ENCODE measurements at regions not wholly inside any gene's neighbourhood (a gene's known extent, or its start where the extent isn't known, plus 50 kb on each side); places are given as distances from the start of the nearest gene placed in this dataset.

- no peaks in the 10 kb centered on the region for H3K27me3 ChIP-seq (ENCODE audit: insufficient read depth, insufficient read length)
- peaks cover 3% of the 10 kb centered on the region for H3K4me1 ChIP-seq (ENCODE audit: insufficient read depth, insufficient read length)
- DNase-seq (ENCODE audit: low read depth, low spot score) = no peak
- no peak overlapping the region for H3K4me3 ChIP-seq (ENCODE audit: insufficient read length, low read depth)
- no peak overlapping the region for H3K9ac ChIP-seq (ENCODE audit: insufficient read length, low read depth)
- no peak for TF ChIP-seq ZNF274 (IDR thresholded peaks at IDR 0.05; ENCODE audit: low read depth, low read length)
- TF ChIP-seq SUZ12 (IDR thresholded peaks at IDR 0.05; ENCODE audit: extremely low read depth, insufficient read depth, insufficient read length) = no peak
- no peak for TF ChIP-seq YY1 (IDR thresholded peaks at IDR 0.05; ENCODE audit: insufficient read depth, insufficient read length)
- no peaks in the 10 kb centered on the region for H3K36me3 ChIP-seq (ENCODE audit: insufficient read depth, insufficient read length, low read length)
- peaks cover 7% of the 10 kb centered on the region; the same call in 1 of the 2 replicates for H3K9me3 ChIP-seq (ENCODE audit: insufficient read depth, low read length)
These were observed 239.6 kb upstream of the C1orf174 start for GRCh38 chr1:4139646-4140045.

GRCh38 chr1:4140241-4140640, 240.2 kb upstream of the C1orf174 start:
- no peak overlapping the region for H3K9ac ChIP-seq (ENCODE audit: insufficient read length, low read depth)
- H3K36me3 ChIP-seq (ENCODE audit: insufficient read depth, insufficient read length, low read length) = no peaks in the 10 kb centered on the region
- peaks cover 3% of the 10 kb centered on the region for H3K4me1 ChIP-seq (ENCODE audit: insufficient read depth, insufficient read length)
- H3K9me3 ChIP-seq (ENCODE audit: insufficient read depth, low read length) = peaks cover 7% of the 10 kb centered on the region; the same call in 1 of the 2 replicates
- no peak overlapping the region for H3K4me3 ChIP-seq (ENCODE audit: insufficient read length, low read depth)
- DNase-seq (ENCODE audit: low read depth, low spot score) = no peak
- TF ChIP-seq YY1 (IDR thresholded peaks at IDR 0.05; ENCODE audit: insufficient read depth, insufficient read length) (no peak), SUZ12 (IDR thresholded peaks at IDR 0.05; ENCODE audit: extremely low read depth, insufficient read depth, insufficient read length) (no peak), ZNF274 (IDR thresholded peaks at IDR 0.05; ENCODE audit: low read depth, low read length) (no peak)
- no peaks in the 10 kb centered on the region for H3K27me3 ChIP-seq (ENCODE audit: insufficient read depth, insufficient read length)

GRCh38 chr1:4140821-4141220, 240.7 kb upstream of the C1orf174 start:
- H3K9me3 ChIP-seq (ENCODE audit: insufficient read depth, low read length) = peaks cover 7% of the 10 kb centered on the region; the same call in 1 of the 2 replicates
- no peak for DNase-seq (ENCODE audit: low read depth, low spot score)
- TF ChIP-seq SUZ12 (IDR thresholded peaks at IDR 0.05; ENCODE audit: extremely low read depth, insufficient read depth, insufficient read length) (no peak), YY1 (IDR thresholded peaks at IDR 0.05; ENCODE audit: insufficient read depth, insufficient read length) (no peak), ZNF274 (IDR thresholded peaks at IDR 0.05; ENCODE audit: low read depth, low read length) (no peak)
- H3K27me3 ChIP-seq (ENCODE audit: insufficient read depth, insufficient read length) = no peaks in the 10 kb centered on the region
- H3K9ac ChIP-seq (ENCODE audit: insufficient read length, low read depth) = no peak overlapping the region
- peaks cover 3% of the 10 kb centered on the region for H3K4me1 ChIP-seq (ENCODE audit: insufficient read depth, insufficient read length)
- no peak overlapping the region for H3K4me3 ChIP-seq (ENCODE audit: insufficient read length, low read depth)
- H3K36me3 ChIP-seq (ENCODE audit: insufficient read depth, insufficient read length, low read length) = no peaks in the 10 kb centered on the region

- Histone ChIP-seq H3K9me3 (ENCODE audit: insufficient read depth, low read length) (no peaks in the 10 kb centered on the region), H3K36me3 (ENCODE audit: insufficient read depth, insufficient read length, low read length) (no peaks in the 10 kb centered on the region), H3K27me3 (ENCODE audit: insufficient read depth, insufficient read length) (no peaks in the 10 kb centered on the region), H3K4me1 (ENCODE audit: insufficient read depth, insufficient read length) (no peaks in the 10 kb centered on the region), H3K4me3 (ENCODE audit: insufficient read length, low read depth) (no peak overlapping the region), H3K9ac (ENCODE audit: insufficient read length, low read depth) (no peak overlapping the region)
- no peak for DNase-seq (ENCODE audit: low read depth, low spot score)
- TF ChIP-seq ZNF274 (IDR thresholded peaks at IDR 0.05; ENCODE audit: low read depth, low read length) = no peak
These were observed 244.4 kb upstream of the C1orf174 start for GRCh38 chr1:4144349-4144971.

GRCh38 chr1:4146101-4146500, 246.0 kb upstream of the C1orf174 start:
- no peaks in the 10 kb centered on the region for H3K36me3 ChIP-seq (ENCODE audit: insufficient read depth, insufficient read length, low read length)
- H3K9ac ChIP-seq (ENCODE audit: insufficient read length, low read depth) = no peak overlapping the region
- no peaks in the 10 kb centered on the region for H3K9me3 ChIP-seq (ENCODE audit: insufficient read depth, low read length)
- TF ChIP-seq YY1 (IDR thresholded peaks at IDR 0.05; ENCODE audit: insufficient read depth, insufficient read length) (no peak), ZNF274 (IDR thresholded peaks at IDR 0.05; ENCODE audit: low read depth, low read length) (no peak), SUZ12 (IDR thresholded peaks at IDR 0.05; ENCODE audit: extremely low read depth, insufficient read depth, insufficient read length) (no peak)
- H3K27me3 ChIP-seq (ENCODE audit: insufficient read depth, insufficient read length) = no peaks in the 10 kb centered on the region
- DNase-seq (ENCODE audit: low read depth, low spot score) = no peak
- peaks cover 2% of the 10 kb centered on the region for H3K4me1 ChIP-seq (ENCODE audit: insufficient read depth, insufficient read length)
- H3K4me3 ChIP-seq (ENCODE audit: insufficient read length, low read depth) = no peak overlapping the region

- no peak for DNase-seq (ENCODE audit: low read depth, low spot score)
- Histone ChIP-seq H3K4me1 (ENCODE audit: insufficient read depth, insufficient read length) (peaks cover 2% of the 10 kb centered on the region), H3K4me3 (ENCODE audit: insufficient read length, low read depth) (no peak overlapping the region), H3K36me3 (ENCODE audit: insufficient read depth, insufficient read length, low read length) (no peaks in the 10 kb centered on the region), H3K9me3 (ENCODE audit: insufficient read depth, low read length) (no peaks in the 10 kb centered on the region), H3K9ac (ENCODE audit: insufficient read length, low read depth) (no peak overlapping the region), H3K27me3 (ENCODE audit: insufficient read depth, insufficient read length) (no peaks in the 10 kb centered on the region)
- TF ChIP-seq SUZ12 (IDR thresholded peaks at IDR 0.05; ENCODE audit: extremely low read depth, insufficient read depth, insufficient read length) (no peak), YY1 (IDR thresholded peaks at IDR 0.05; ENCODE audit: insufficient read depth, insufficient read length) (no peak), ZNF274 (IDR thresholded peaks at IDR 0.05; ENCODE audit: low read depth, low read length) (no peak)
These were observed 246.5 kb upstream of the C1orf174 start for GRCh38 chr1:4146614-4147013.

- TF ChIP-seq SUZ12 (IDR thresholded peaks at IDR 0.05; ENCODE audit: extremely low read depth, insufficient read depth, insufficient read length) (no peak), YY1 (IDR thresholded peaks at IDR 0.05; ENCODE audit: insufficient read depth, insufficient read length) (no peak), ZNF274 (IDR thresholded peaks at IDR 0.05; ENCODE audit: low read depth, low read length) (no peak)
- no peak overlapping the region for H3K9ac ChIP-seq (ENCODE audit: insufficient read length, low read depth)
- H3K27me3 ChIP-seq (ENCODE audit: insufficient read depth, insufficient read length) = no peaks in the 10 kb centered on the region
- H3K4me3 ChIP-seq (ENCODE audit: insufficient read length, low read depth) = no peak overlapping the region
- H3K4me1 ChIP-seq (ENCODE audit: insufficient read depth, insufficient read length) = peaks cover 2% of the 10 kb centered on the region
- no peak for DNase-seq (ENCODE audit: low read depth, low spot score)
- no peaks in the 10 kb centered on the region for H3K36me3 ChIP-seq (ENCODE audit: insufficient read depth, insufficient read length, low read length)
- H3K9me3 ChIP-seq (ENCODE audit: insufficient read depth, low read length) = no peaks in the 10 kb centered on the region
These were observed 247.4 kb upstream of the C1orf174 start for GRCh38 chr1:4147509-4147908.

All from NT2/D1 (cell line).